Breast epithelium (tissue), 4 donors: ENCODE measurements at regions not wholly inside any gene's neighbourhood (a gene's known extent, or its start where the extent isn't known, plus 50 kb on each side); places are given as distances from the start of the nearest gene placed in this dataset.

Experiments
- DNase-seq, 2 donors: peaks; one replicate each; pipeline ENCODE4 v3.0.0-alpha.2; 2019; ENCODE audit warnings: low spot score in 2 of 2
- H3K27ac ChIP-seq, 2 donors: fragments of 200-600 bp; sonication (generic) in 1 of 2; one replicate each; pipeline ENCODE4 v1.5.1; 2016 to 2019; ENCODE audit warnings: mild to moderate bottlenecking in 1 of 2
- H3K27me3 ChIP-seq, 2 donors: fragments of 200-600 bp; sonication (generic) in 1 of 2; one replicate each; pipeline versions ENCODE4 v1.5.1 to v1.6.0; 2017 to 2019; ENCODE audit warnings: control low read depth in 1 of 2, mild to moderate bottlenecking in 1 of 2
- H3K36me3 ChIP-seq: fragments of 200-600 bp; one replicate; pipeline ENCODE4 v1.5.1; 2019
- H3K4me1 ChIP-seq, 2 donors: fragments of 200-600 bp; sonication (generic); one replicate each; pipeline ENCODE4 v1.5.1; 2016 to 2019; ENCODE audit warnings: control low read depth in 1 of 2
- H3K4me3 ChIP-seq, 3 donors: fragments of 200-600 bp; sonication (generic); 1 replicate in 2 of 3; 2 replicates in 1 of 3; pipeline ENCODE4 v1.5.1; 2016 to 2019; ENCODE audit warnings: mild to moderate bottlenecking in 3 of 3, moderate library complexity in 2 of 3
- H3K9me3 ChIP-seq, 2 donors: fragments of 200-600 bp; sonication (generic) in 1 of 2; one replicate each; pipeline ENCODE4 v1.5.1; 2016 to 2019; ENCODE audit warnings: control low read depth in 1 of 2
- CTCF ChIP-seq, 3 donors: fragments of 450-650 bp; IDR thresholded peaks; one replicate each; pipeline ENCODE4 v1.5.1; 2016 to 2017; ENCODE audit warnings: antibody characterized with exemption in 3 of 3, mild to moderate bottlenecking in 3 of 3, moderate library complexity in 3 of 3
- POLR2A ChIP-seq: fragments of 450-650 bp; IDR thresholded peaks from one replicate; pipeline ENCODE4 v1.6.1; 2016; ENCODE audit warnings: antibody characterized with exemption, mild to moderate bottlenecking, moderate library complexity
- POLR2AphosphoS5 ChIP-seq, 3 donors: sonication (generic); formaldehyde crosslinking; IDR thresholded peaks; one replicate each; pipeline ENCODE4 v1.6.1; 2017; ENCODE audit warnings: antibody characterized with exemption in 3 of 3
- intact Hi-C: fragments of 100-400 bp; cut with DNase I; formaldehyde crosslinking; loops from one replicate; pipeline ENCODE4 v1.15.1; 2023; ENCODE audit warnings: low total_unique reads

GRCh38 chr4:186787536-186787935 is 63.9 kb upstream of the FAT1 start:
- Histone ChIP-seq H3K9me3 (no peaks in the 10 kb centered on the region), H3K4me1 (no peaks in the 10 kb centered on the region), H3K27me3 (no peaks in the 10 kb centered on the region), H3K36me3 (no peaks in the 10 kb centered on the region), H3K27ac (no peak overlapping the region), H3K4me3 (no peak overlapping the region)
- intact Hi-C loops: no loop called here
- DNase-seq: no peak
- TF ChIP-seq POLR2A (no peak), POLR2AphosphoS5 (IDR thresholded peaks at IDR 0.05) (no peak), CTCF (IDR thresholded peaks at IDR 0.05) (no peak)

- H3K4me1 ChIP-seq: no peaks in the 10 kb centered on the region
- no peaks in the 10 kb centered on the region for H3K36me3 ChIP-seq
- H3K27ac ChIP-seq: no peak overlapping the region
- no peaks in the 10 kb centered on the region for H3K9me3 ChIP-seq
- no peak for DNase-seq
- no peak overlapping the region for H3K4me3 ChIP-seq
- no peak for TF ChIP-seq CTCF (IDR thresholded peaks at IDR 0.05)
- TF ChIP-seq POLR2A: no peak
- no peak for TF ChIP-seq POLR2AphosphoS5 (IDR thresholded peaks at IDR 0.05)
- no peaks in the 10 kb centered on the region for H3K27me3 ChIP-seq
- intact Hi-C loops: loop anchor here (2.0 kb wide), 1 partner anchor 47 kb away; no protein-coding TSS in a partner anchor
These were observed 66.0 kb upstream of the FAT1 start for GRCh38 chr4:186789651-186790050.

GRCh38 chr4:186790630-186791029 is 67.0 kb upstream of the FAT1 start:
- no peak overlapping the region for H3K27ac ChIP-seq
- no peaks in the 10 kb centered on the region for H3K9me3 ChIP-seq
- no peak for DNase-seq
- no peaks in the 10 kb centered on the region for H3K27me3 ChIP-seq
- no peaks in the 10 kb centered on the region for H3K36me3 ChIP-seq
- no peak overlapping the region for H3K4me3 ChIP-seq
- H3K4me1 ChIP-seq: no peaks in the 10 kb centered on the region
- TF ChIP-seq CTCF (IDR thresholded peaks at IDR 0.05) (no peak), POLR2AphosphoS5 (IDR thresholded peaks at IDR 0.05) (no peak), POLR2A (no peak)
- intact Hi-C loops: no loop called here

- intact Hi-C loops: no loop called here
- no peak for DNase-seq
- Histone ChIP-seq H3K27ac (no peak overlapping the region), H3K4me3 (no peak overlapping the region), H3K27me3 (no peaks in the 10 kb centered on the region), H3K9me3 (no peaks in the 10 kb centered on the region), H3K36me3 (no peaks in the 10 kb centered on the region), H3K4me1 (no peaks in the 10 kb centered on the region)
- no peak for TF ChIP-seq POLR2AphosphoS5 (IDR thresholded peaks at IDR 0.05)
- TF ChIP-seq CTCF (IDR thresholded peaks at IDR 0.05): no peak
These were observed 69.2 kb upstream of the FAT1 start for GRCh38 chr4:186792728-186793366.

- no peak for DNase-seq
- intact Hi-C loops: no loop called here
- H3K4me3 ChIP-seq: no peak overlapping the region
- no peaks in the 10 kb centered on the region for H3K27me3 ChIP-seq
- H3K27ac ChIP-seq: no peak overlapping the region
- TF ChIP-seq POLR2A (no peak), POLR2AphosphoS5 (IDR thresholded peaks at IDR 0.05) (no peak)
- no peaks in the 10 kb centered on the region for H3K4me1 ChIP-seq
- no peaks in the 10 kb centered on the region for H3K36me3 ChIP-seq
- H3K9me3 ChIP-seq: no peaks in the 10 kb centered on the region
These were observed 75.4 kb upstream of the FAT1 start for GRCh38 chr4:186798951-186799659.
